ENCODE measurements at regions not wholly inside any gene's neighbourhood (a gene's known extent, or its start where the extent isn't known, plus 50 kb on each side); places are given as distances from the start of the nearest gene placed in this dataset.
"Not testable (repeated sequence)": the region's sequence is repeated elsewhere in the genome, so short reads cannot be mapped to it uniquely, and the experiment has no call there.

GRCh38 chr17:70544317-70544716, 375.0 kb downstream of the KCNJ2 start:
- no peak for DNase-seq (ENCODE audit: low read depth)
- H3K4me3 ChIP-seq (ENCODE audit: low read depth, low read length), result no peak overlapping the region

DNA sequence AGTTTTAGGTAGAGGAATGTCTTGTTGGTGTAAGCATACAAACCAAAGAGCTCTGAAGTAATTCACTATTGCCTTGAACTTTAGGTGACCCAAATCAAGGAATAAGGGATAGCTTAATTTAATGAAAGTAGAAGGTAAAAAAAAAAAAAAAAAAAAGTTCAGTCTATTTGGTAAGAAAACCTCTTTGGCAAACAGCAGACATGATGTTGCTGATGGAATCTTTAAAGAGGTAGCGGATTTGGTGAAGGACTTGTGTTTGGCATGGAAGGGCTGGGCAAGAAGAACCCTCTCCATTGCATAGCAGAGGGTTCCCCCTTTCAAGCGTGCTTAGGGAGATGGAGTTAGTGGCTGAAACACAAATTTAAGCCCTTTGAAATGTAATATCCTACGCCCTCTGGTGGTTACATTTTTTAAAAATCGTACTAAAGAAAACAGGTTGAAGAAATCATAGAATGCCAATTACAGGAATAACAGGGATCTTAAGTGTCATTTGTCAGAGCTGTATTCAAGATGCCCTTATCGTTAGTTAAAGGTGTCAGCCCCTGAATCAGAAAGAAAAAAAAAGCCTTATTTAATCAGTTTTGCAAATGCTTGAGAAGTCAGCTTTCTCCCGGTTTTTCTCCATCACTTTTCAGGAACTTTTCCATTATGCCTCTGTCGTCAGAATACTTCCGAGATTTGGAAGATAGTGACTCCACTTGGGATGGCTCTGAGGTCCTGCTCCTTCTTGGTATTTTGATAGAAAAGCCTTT, 383.1 kb downstream of the KCNJ2 start:
- DNase-seq (ENCODE audit: low read depth), result peak; percentile 6
- H3K4me3 ChIP-seq (ENCODE audit: low read depth, low read length), result no peak overlapping the region

DNA sequence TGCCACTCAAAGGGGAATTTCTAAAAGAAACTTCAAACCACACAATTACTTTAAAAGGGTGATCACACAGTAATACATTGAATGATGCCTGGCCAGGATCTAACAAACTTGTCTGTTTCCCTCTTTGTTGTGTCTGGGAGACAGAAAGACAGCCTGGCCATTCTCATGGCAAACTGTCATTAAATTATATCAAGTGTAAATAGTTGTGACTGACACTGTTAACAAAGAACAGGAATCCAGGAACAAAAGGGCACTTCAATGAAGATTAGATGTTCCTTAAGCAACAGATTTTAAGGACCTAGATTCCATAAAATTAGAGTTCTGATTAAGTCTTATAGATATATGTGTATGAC, 383.6 kb downstream of the KCNJ2 start:
- no peak for DNase-seq (ENCODE audit: low read depth)

GRCh38 chr17:70555723-70556122, 386.4 kb downstream of the KCNJ2 start:
- H3K4me3 ChIP-seq (ENCODE audit: low read depth, low read length), result no peak overlapping the region
- no peak for DNase-seq (ENCODE audit: low read depth)

More for the DNA sequence above, 383.6 kb downstream of the KCNJ2 start:
- H3K4me3 ChIP-seq (ENCODE audit: low read depth, low read length), result no peak overlapping the region

DNA sequence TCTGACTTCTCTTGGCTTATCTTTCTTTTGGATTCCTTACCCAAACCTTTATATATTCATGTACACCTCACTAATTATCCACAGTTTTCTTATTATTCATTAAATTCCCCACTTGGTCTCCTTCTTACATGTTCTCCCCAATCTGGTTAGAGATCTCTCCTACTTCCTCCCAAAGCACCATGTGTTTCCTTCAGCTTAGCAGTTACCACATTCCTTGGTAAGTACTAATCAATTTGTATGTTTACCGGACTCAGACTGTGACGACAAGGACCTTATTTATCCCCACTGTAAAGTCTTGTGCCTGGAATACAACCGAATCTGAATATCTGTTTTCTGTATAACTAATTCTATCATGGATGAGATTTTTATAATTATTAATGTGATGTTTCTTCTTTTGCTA, 389.5 kb downstream of the KCNJ2 start:
- DNase-seq (ENCODE audit: low read depth), result no peak
- no peak overlapping the region for H3K4me3 ChIP-seq (ENCODE audit: low read depth, low read length)

GRCh38 chr17:70560471-70560870, 391.1 kb downstream of the KCNJ2 start:
- H3K4me3 ChIP-seq (ENCODE audit: low read depth, low read length), result no peak overlapping the region
- no peak for DNase-seq (ENCODE audit: low read depth)

GRCh38 chr17:70562137-70562536, 392.8 kb downstream of the KCNJ2 start:
- H3K4me3 ChIP-seq (ENCODE audit: low read depth, low read length), result no peak overlapping the region
- no peak for DNase-seq (ENCODE audit: low read depth)

GRCh38 chr17:70563281-70563820, 394.0 kb downstream of the KCNJ2 start:
- peak; percentile 33 for DNase-seq (ENCODE audit: low read depth)
- no peak overlapping the region for H3K4me3 ChIP-seq (ENCODE audit: low read depth, low read length)

DNA sequence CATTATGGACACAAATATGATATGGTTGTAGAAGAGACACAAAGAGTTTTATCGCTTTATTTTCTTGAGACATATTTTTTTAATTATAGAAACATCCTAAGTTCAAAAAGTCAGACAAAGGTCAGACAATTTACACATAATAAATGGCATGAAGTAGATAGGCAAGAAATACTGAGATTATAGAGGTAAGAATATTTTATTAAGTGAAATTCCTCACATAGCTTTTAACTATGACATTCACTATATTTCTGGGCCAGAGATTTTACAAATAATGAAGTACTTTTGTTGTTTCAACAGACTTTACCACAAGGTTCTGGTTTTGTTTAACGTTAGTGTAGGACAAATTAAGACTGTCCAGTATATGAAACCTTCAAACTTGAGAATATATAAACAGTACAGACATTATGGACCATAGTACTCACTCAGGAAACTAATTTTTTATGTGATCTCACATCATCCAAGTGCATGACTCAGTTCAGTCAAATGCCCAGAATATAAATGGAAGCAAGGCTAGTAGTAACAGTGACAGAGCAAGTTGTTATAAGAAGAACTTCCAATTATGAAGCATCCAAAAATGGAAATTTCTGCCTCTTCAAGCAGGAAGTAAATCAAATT, 394.8 kb downstream of the KCNJ2 start:
- no peak overlapping the region for H3K4me3 ChIP-seq (ENCODE audit: low read depth, low read length)
- DNase-seq (ENCODE audit: low read depth), result no peak

DNA sequence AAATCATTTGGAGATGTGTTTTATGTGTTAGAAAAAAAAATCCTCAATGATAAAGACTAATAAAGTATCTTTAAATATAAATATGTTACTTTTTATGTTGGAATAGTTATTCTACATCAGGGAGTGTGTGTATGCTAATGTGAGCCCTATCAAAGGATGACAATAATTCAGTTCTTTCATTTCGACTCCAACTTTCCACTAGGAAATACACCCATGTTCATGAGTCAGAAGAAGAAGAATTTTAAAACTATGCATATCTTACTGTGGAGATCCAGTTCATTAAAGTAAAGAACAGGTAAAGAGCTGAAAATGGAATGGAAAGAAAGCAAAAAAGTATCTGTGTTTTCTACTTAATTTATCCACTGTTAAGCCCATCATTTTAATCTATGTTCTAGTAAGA, 399.8 kb downstream of the KCNJ2 start:
- H3K4me3 ChIP-seq (ENCODE audit: low read depth, low read length), result no peak overlapping the region
- DNase-seq (ENCODE audit: low read depth), result no peak

DNA sequence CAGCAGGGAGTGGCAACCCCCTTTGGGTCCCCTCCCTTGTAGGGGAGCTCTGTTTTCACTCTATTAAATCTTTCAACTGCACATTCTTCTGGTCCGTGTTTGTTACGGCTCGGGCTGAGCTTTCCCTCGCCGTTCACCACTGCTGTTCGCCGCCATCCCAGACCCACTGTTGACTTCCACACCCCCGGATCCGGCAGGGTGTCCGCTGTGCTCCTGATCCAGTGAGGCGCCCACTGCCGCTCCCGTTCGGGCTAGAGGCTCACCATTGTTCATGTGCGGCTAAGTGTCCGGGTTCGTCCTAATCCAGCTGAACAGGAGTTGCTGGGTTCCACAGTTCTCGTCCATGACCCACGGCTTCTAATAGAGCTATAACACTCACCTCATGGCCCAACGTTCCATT, 408.1 kb downstream of the KCNJ2 start:
- DNase-seq (ENCODE audit: low read depth), result no peak
- H3K4me3 ChIP-seq (ENCODE audit: low read depth, low read length), result no peak overlapping the region

- no peak for DNase-seq (ENCODE audit: low read depth)
- no peak overlapping the region for H3K4me3 ChIP-seq (ENCODE audit: low read depth, low read length)
Measured at GRCh38 chr17:70581459-70581858, 412.1 kb downstream of the KCNJ2 start.

DNA sequence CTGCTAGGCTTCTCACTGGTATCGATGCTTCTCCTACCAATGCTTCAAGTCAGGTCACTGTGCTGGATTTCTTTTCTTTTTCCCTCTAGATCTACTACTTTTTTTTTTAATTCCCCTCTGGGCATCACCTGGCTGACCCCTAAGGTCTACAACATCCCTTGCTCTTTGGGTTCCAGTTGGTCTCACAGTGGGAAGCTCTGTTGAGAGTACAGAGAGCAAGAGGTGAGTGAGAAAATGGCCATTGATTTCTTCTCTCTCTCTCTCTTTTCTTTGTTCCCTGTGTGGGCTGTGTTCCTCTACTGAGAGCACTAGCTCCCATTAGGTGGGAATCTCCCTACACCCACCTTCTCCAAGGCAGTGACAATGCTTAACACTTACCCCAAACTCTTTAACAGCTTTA, 413.4 kb downstream of the KCNJ2 start:
- H3K4me3 ChIP-seq (ENCODE audit: low read depth, low read length), result no peak overlapping the region
- no peak for DNase-seq (ENCODE audit: low read depth)

DNA sequence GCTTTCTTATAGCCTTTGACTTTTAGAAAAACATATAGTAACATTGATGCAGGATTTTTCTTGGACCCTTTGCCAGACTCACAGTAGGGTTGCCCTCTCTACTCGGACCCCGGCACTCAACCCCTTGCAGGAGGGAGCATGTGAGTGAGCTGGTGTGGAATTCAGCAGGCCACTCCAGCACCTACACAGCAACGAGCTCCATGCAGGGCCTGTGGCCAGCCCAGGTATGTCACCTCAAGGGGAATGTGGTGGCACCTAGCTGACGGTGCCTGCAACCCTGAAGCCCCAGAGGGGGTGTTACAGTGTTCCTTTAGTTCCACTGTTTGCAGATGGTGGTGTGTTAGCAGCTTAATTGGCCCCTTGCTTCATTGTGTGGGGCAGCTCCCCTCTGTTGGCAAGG, 414.9 kb downstream of the KCNJ2 start:
- H3K4me3 ChIP-seq (ENCODE audit: low read depth, low read length), result no peak overlapping the region
- DNase-seq (ENCODE audit: low read depth), result no peak

DNA sequence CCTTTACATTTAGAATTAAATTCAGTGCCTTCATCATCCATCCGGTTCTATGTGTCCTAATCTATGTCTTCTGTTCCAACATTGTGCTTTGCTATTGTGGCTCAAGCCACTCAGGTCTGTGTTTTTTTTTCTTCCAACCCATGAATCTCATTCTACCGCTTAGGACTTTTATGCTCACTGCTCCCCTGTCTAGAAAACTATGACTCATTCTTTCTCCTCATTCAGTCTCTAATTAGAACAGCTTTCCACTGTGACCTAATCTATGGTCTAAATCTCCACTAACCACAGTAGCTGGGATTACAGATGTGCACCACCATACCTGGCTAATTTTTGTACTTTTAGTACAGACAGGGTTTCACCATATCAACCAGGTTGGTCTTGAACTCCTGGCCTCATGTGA, 418.7 kb downstream of the KCNJ2 start:
- DNase-seq (ENCODE audit: low read depth), result no peak

DNA sequence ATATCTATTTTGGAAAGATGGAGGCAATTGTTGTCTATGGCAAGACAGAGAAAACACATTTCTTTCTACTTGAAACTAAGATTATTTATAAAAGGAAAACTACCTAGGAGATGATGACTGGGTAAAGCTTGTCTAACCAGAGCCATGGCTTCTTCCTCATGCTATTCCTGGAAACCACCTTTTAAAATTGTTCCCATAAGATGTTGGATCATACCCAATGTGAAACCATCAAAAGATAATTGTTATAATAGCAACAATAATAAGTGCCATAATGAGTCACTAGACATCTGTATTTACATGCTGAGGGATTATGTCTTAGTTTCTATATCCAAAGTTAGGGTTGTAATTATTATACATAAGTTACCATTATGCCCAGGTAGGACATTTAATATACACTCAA, 428.4 kb downstream of the KCNJ2 start:
- no peak overlapping the region for H3K4me3 ChIP-seq (ENCODE audit: low read depth, low read length)
- no peak for DNase-seq (ENCODE audit: low read depth)

More for the DNA sequence above, 418.7 kb downstream of the KCNJ2 start:
- H3K4me3 ChIP-seq (ENCODE audit: low read depth, low read length), result no peak overlapping the region

DNA sequence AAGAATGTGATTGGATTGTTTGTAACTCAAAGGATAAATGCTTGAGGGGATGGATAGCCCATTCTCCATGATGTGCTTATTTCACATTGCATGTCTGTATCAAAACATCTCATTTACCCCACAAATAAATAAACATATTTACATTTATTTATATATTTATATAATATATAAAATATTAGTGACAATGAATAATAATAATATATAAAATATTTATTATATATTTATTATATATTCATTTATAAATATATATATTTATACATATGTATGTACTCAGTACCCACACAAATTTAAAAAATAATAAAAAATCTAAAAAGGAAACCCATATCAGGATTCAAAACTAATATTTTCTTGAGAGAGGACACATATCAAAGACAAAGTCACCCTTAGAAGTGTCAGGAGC, 429.9 kb downstream of the KCNJ2 start:
- DNase-seq (ENCODE audit: low read depth), result no peak

GRCh38 chr17:70599945-70600344, 430.6 kb downstream of the KCNJ2 start:
- H3K4me3 ChIP-seq (ENCODE audit: low read depth, low read length); DNase-seq (ENCODE audit: low read depth): not testable (repeated sequence)

More for the DNA sequence above, 429.9 kb downstream of the KCNJ2 start:
- no peak overlapping the region for H3K4me3 ChIP-seq (ENCODE audit: low read depth, low read length)

DNA sequence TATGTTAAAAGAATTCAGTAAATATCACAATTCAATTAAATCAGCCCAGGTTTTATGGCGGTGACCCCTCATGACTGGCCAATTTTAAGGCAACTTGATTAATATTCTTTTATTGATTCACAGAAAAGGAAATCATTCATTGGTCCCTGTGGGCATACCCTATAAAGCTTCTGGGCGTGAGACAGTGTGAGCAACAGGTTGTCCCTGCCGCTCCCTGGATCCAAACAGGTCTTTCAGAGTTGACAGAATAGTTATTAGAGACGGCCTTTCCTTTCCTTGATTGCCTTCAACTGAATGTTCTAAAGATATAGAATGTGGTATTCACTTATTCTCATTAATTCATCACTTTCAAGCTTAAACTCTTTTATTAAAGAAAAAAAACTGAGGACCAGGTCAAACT, 433.9 kb downstream of the KCNJ2 start:
- DNase-seq (ENCODE audit: low read depth), result no peak
- H3K4me3 ChIP-seq (ENCODE audit: low read depth, low read length), result no peak overlapping the region

GRCh38 chr17:70604854-70605253, 435.5 kb downstream of the KCNJ2 start:
- DNase-seq (ENCODE audit: low read depth), result no peak
- no peak overlapping the region for H3K4me3 ChIP-seq (ENCODE audit: low read depth, low read length)

- no peak for DNase-seq (ENCODE audit: low read depth)
- no peak overlapping the region for H3K4me3 ChIP-seq (ENCODE audit: low read depth, low read length)
Measured at GRCh38 chr17:70606086-70606485, 436.8 kb downstream of the KCNJ2 start.

Data from skeletal muscle cell (primary cell).